Neural cell (in vitro differentiated cells): ENCODE measurements at regions not wholly inside any gene's neighbourhood (a gene's known extent, or its start where the extent isn't known, plus 50 kb on each side); places are given as distances from the start of the nearest gene placed in this dataset.

Experiments
- H2AFZ ChIP-seq: fragments of 200-600, 300-800 bp; sonication (generic), shearing (Covaris generic); 2 replicates; pipeline ENCODE4 v1.6.0; 2014; ENCODE audit warnings: low read depth, mild to moderate bottlenecking, antibody characterized with exemption, low read length, moderate library complexity
- H3F3A ChIP-seq: fragments of 200-600 bp; shearing (Covaris generic); 2 replicates; pipeline ENCODE4 v1.6.1; 2016; ENCODE audit warnings: mild to moderate bottlenecking, moderate library complexity, mixed read lengths, antibody characterized with exemption, low read length; ENCODE audit not compliant: insufficient read depth, poor library complexity, severe bottlenecking
- H3K27ac ChIP-seq: fragments of 200-600, 300-800 bp; sonication (generic), shearing (Covaris generic); 2 replicates; pipeline ENCODE4 v1.5.1; 2014; ENCODE audit warnings: mild to moderate bottlenecking, low read length, moderate library complexity
- H3K27me3 ChIP-seq: fragments of 300-800, 200-600 bp; sonication (generic), shearing (Covaris generic); 2 replicates; pipeline ENCODE4 v1.6.0; 2014; ENCODE audit warnings: mild to moderate bottlenecking, low read depth, low read length, moderate library complexity; ENCODE audit not compliant: insufficient read depth
- H3K36me3 ChIP-seq: fragments of 300-800, 200-600 bp; sonication (generic), shearing (Covaris generic); 2 replicates; pipeline ENCODE4 v1.5.1; 2014; ENCODE audit warnings: mild to moderate bottlenecking, antibody characterized with exemption, low read length, moderate library complexity; ENCODE audit not compliant: insufficient read depth
- H3K4me2 ChIP-seq: fragments of 300-800, 200-600 bp; sonication (generic), shearing (Covaris generic); 2 replicates; pipeline ENCODE4 v1.6.0; 2014; ENCODE audit warnings: mild to moderate bottlenecking, low read length
- H3K4me3 ChIP-seq: fragments of 300-800, 200-600 bp; sonication (generic), shearing (Covaris generic); 2 replicates; pipeline ENCODE4 v1.5.1; 2014; ENCODE audit warnings: mild to moderate bottlenecking, low read length, moderate library complexity
- H3K79me2 ChIP-seq: fragments of 200-600 bp; shearing (Covaris generic); replicated peaks from 2 replicates; pipeline ENCODE4 v1.6.0; 2014; ENCODE audit warnings: mild to moderate bottlenecking, low read length, moderate library complexity; ENCODE audit not compliant: insufficient read depth
- H3K9ac ChIP-seq: fragments of 300-800, 200-600 bp; sonication (generic), shearing (Covaris generic); 2 replicates; pipeline ENCODE4 v1.6.1; 2016; ENCODE audit warnings: mild to moderate bottlenecking, low read length, mixed read lengths
- H3K9me2 ChIP-seq: fragments of 200-600 bp; shearing (Covaris generic); 2 replicates; pipeline ENCODE4 v1.6.1; 2016; ENCODE audit warnings: mild to moderate bottlenecking, low read length, mixed read lengths; ENCODE audit not compliant: insufficient read depth
- H3K9me3 ChIP-seq: fragments of 200-600, 300-800 bp; sonication (generic), shearing (Covaris generic); 2 replicates; pipeline ENCODE4 v1.6.1; 2016; ENCODE audit warnings: mild to moderate bottlenecking, mixed run types, low read length, moderate library complexity, mixed read lengths
- H4K20me1 ChIP-seq: fragments of 200-600 bp; shearing (Covaris generic); 2 replicates; pipeline ENCODE4 v1.6.1; 2016; ENCODE audit warnings: mild to moderate bottlenecking, mixed run types; ENCODE audit not compliant: insufficient read depth
- CTCF ChIP-seq: fragments of 450-650 bp; IDR thresholded peaks from 2 replicates; pipeline ENCODE4 v1.5.1; 2014; ENCODE audit warnings: antibody characterized with exemption, mild to moderate bottlenecking, moderate library complexity; ENCODE audit not compliant: poor library complexity, severe bottlenecking
- EP300 ChIP-seq: fragments of 450-650 bp; conservative IDR thresholded peaks from 2 replicates; pipeline ENCODE4 v1.6.1; 2014; ENCODE audit warnings: antibody characterized with exemption, mild to moderate bottlenecking, moderate library complexity; ENCODE audit not compliant: poor library complexity, severe bottlenecking
- EZH2 ChIP-seq: fragments of 200-600, 300-800 bp; shearing (Covaris generic), sonication (generic); IDR thresholded peaks from 2 replicates; pipeline ENCODE4 v1.6.1; 2014; ENCODE audit warnings: antibody characterized with exemption, low read length, borderline replicate concordance, mild to moderate bottlenecking; ENCODE audit not compliant: insufficient read depth, poor library complexity, severe bottlenecking
- MXI1 ChIP-seq: fragments of 450-650 bp; conservative IDR thresholded peaks from 2 replicates; pipeline ENCODE4 v1.6.1; 2014; ENCODE audit warnings: antibody characterized with exemption, mild to moderate bottlenecking; ENCODE audit not compliant: poor library complexity, severe bottlenecking
- POLR2AphosphoS5 ChIP-seq: IDR thresholded peaks from 2 replicates; pipeline ENCODE4 v1.6.1; 2012
- RAD21 ChIP-seq: fragments of 450-650 bp; conservative IDR thresholded peaks from 2 replicates; pipeline ENCODE4 v1.6.1; 2014; ENCODE audit warnings: antibody characterized with exemption, mild to moderate bottlenecking, moderate library complexity
- REST ChIP-seq: IDR thresholded peaks from 2 replicates; pipeline ENCODE4 v1.6.1; 2012; ENCODE audit warnings: borderline replicate concordance
- SMC3 ChIP-seq: fragments of 450-650 bp; conservative IDR thresholded peaks from 2 replicates; pipeline ENCODE4 v1.6.1; 2014; ENCODE audit warnings: antibody characterized with exemption, mild to moderate bottlenecking, moderate library complexity; ENCODE audit not compliant: poor library complexity
- TAF1 ChIP-seq: IDR thresholded peaks from 2 replicates; pipeline ENCODE4 v1.6.1; 2012; ENCODE audit warnings: low read depth

- Histone ChIP-seq H2AFZ (no peak overlapping the region), H4K20me1 (no peaks in the 10 kb centered on the region), H3K9ac (no peak overlapping the region), H3K27ac (no peak overlapping the region), H3K36me3 (no peaks in the 10 kb centered on the region), H3K27me3 (no peaks in the 10 kb centered on the region), H3K9me3 (no peaks in the 10 kb centered on the region), H3K4me2 (no peak overlapping the region), H3K4me3 (no peak overlapping the region), H3K79me2 (no peaks in the 10 kb centered on the region), H3F3A (no peaks in the 10 kb centered on the region), H3K9me2 (no peaks in the 10 kb centered on the region)
- TF ChIP-seq TAF1 = no peak
- TF ChIP-seq EZH2 = no peak
These were observed 1660.8 kb upstream of the ACO1 start for GRCh38 chr9:30723656-30724055.

- Histone ChIP-seq H3K4me2 (no peak overlapping the region), H3K9me3 (no peaks in the 10 kb centered on the region), H2AFZ (no peak overlapping the region), H3K79me2 (no peaks in the 10 kb centered on the region), H3K27me3 (no peaks in the 10 kb centered on the region), H3K4me3 (no peak overlapping the region), H3K27ac (no peak overlapping the region), H3F3A (no peaks in the 10 kb centered on the region), H3K9me2 (no peaks in the 10 kb centered on the region), H3K9ac (no peak overlapping the region), H4K20me1 (no peaks in the 10 kb centered on the region), H3K36me3 (no peaks in the 10 kb centered on the region)
- TF ChIP-seq EZH2 (no peak), RAD21 (no peak), EP300 (no peak), SMC3 (no peak)
These were observed 1652.4 kb upstream of the ACO1 start for GRCh38 chr9:30732060-30732459.

GRCh38 chr9:30744871-30745270, 1639.6 kb upstream of the ACO1 start:
- Histone ChIP-seq H3F3A (no peaks in the 10 kb centered on the region), H3K79me2 (no peaks in the 10 kb centered on the region), H3K4me3 (no peak overlapping the region), H3K36me3 (no peaks in the 10 kb centered on the region), H2AFZ (no peak overlapping the region), H3K4me2 (no peak overlapping the region), H3K27me3 (no peaks in the 10 kb centered on the region), H4K20me1 (no peaks in the 10 kb centered on the region), H3K9me3 (no peaks in the 10 kb centered on the region), H3K9me2 (no peaks in the 10 kb centered on the region), H3K9ac (no peak overlapping the region), H3K27ac (no peak overlapping the region)
- no peak for TF ChIP-seq MXI1
- no peak for TF ChIP-seq EP300
- no peak for TF ChIP-seq POLR2AphosphoS5

GRCh38 chr9:30746589-30746988, 1637.9 kb upstream of the ACO1 start:
- no peaks in the 10 kb centered on the region for H3K27me3 ChIP-seq
- H3K4me3 ChIP-seq = no peak overlapping the region
- H4K20me1 ChIP-seq = no peaks in the 10 kb centered on the region
- H3K9me3 ChIP-seq = no peaks in the 10 kb centered on the region
- H2AFZ ChIP-seq = no peak overlapping the region
- no peaks in the 10 kb centered on the region for H3K9me2 ChIP-seq
- H3K79me2 ChIP-seq = no peaks in the 10 kb centered on the region
- TF ChIP-seq EP300 (no peak), RAD21 (no peak), EZH2 (no peak), MXI1 (no peak), SMC3 (no peak), POLR2AphosphoS5 (no peak), REST (no peak), TAF1 (no peak), CTCF (no peak)
- H3K9ac ChIP-seq = no peak overlapping the region
- no peak overlapping the region for H3K27ac ChIP-seq
- H3F3A ChIP-seq = no peaks in the 10 kb centered on the region
- no peak overlapping the region for H3K4me2 ChIP-seq
- no peaks in the 10 kb centered on the region for H3K36me3 ChIP-seq
